ENCODE measurements at regions not wholly inside any gene's neighbourhood (a gene's known extent, or its start where the extent isn't known, plus 50 kb on each side); places are given as distances from the start of the nearest gene placed in this dataset.

- H3K36me3 ChIP-seq: no peaks in the 10 kb centered on the region
- ATAC-seq: no peak
- H3K27ac ChIP-seq: no peak overlapping the region
- TF ChIP-seq POLR2A (IDR thresholded peaks at IDR 0.05) (no peak), CTCF (IDR thresholded peaks at IDR 0.05) (no peak)
- no peak for DNase-seq
- no peaks in the 10 kb centered on the region for H3K4me1 ChIP-seq
- no peaks in the 10 kb centered on the region for H3K9me3 ChIP-seq
- H3K27me3 ChIP-seq: no peaks in the 10 kb centered on the region
- intact Hi-C loops (cut with DNase I): no loop called here
- WGBS (ENCODE audit: insufficient coverage, low coverage, low lambda C conversion rate, missing lambda C conversion rate): 51% methylated on average over 4 of the region's 4 CpGs
- H3K4me3 ChIP-seq: no peak overlapping the region
Measured at GRCh38 chr14:85263916-85264675, 265.8 kb upstream of the FLRT2 start.

- intact Hi-C loops (cut with DNase I): no loop called here
- TF ChIP-seq CTCF (IDR thresholded peaks at IDR 0.05) (no peak), POLR2A (IDR thresholded peaks at IDR 0.05) (no peak)
- DNase-seq (no peak), ATAC-seq (no peak)
- no peaks in the 10 kb centered on the region for H3K27me3 ChIP-seq
- H3K27ac ChIP-seq: no peak overlapping the region
- 51% methylated on average over 5 of the region's 5 CpGs for whole genome bisulfite sequencing (ENCODE audit: insufficient coverage, low coverage, low lambda C conversion rate, missing lambda C conversion rate)
- no peak overlapping the region for H3K4me3 ChIP-seq
- H3K36me3 ChIP-seq: no peaks in the 10 kb centered on the region
- H3K4me1 ChIP-seq: no peaks in the 10 kb centered on the region
- H3K9me3 ChIP-seq: no peaks in the 10 kb centered on the region
Measured at GRCh38 chr14:85273099-85273677, 256.8 kb upstream of the FLRT2 start.

GRCh38 chr14:85273952-85274351 is 256.0 kb upstream of the FLRT2 start:
- H3K4me1 ChIP-seq: no peaks in the 10 kb centered on the region
- TF ChIP-seq CTCF (IDR thresholded peaks at IDR 0.05): no peak
- ATAC-seq (no peak), DNase-seq (no peak)
- no peak overlapping the region for H3K4me3 ChIP-seq
- WGBS (ENCODE audit: insufficient coverage, low coverage, low lambda C conversion rate, missing lambda C conversion rate): 63% methylated on average over 1 of the region's 1 CpG
- no peak overlapping the region for H3K27ac ChIP-seq
- H3K36me3 ChIP-seq: no peaks in the 10 kb centered on the region
- intact Hi-C loops (cut with DNase I): no loop called here
- H3K27me3 ChIP-seq: no peaks in the 10 kb centered on the region
- H3K9me3 ChIP-seq: no peaks in the 10 kb centered on the region

- Histone ChIP-seq H3K27ac (no peak overlapping the region), H3K36me3 (no peaks in the 10 kb centered on the region), H3K4me1 (no peaks in the 10 kb centered on the region), H3K4me3 (no peak overlapping the region), H3K27me3 (no peaks in the 10 kb centered on the region), H3K9me3 (no peaks in the 10 kb centered on the region)
- intact Hi-C loops (cut with DNase I): no loop called here
- ATAC-seq (no peak), DNase-seq (no peak)
- TF ChIP-seq POLR2A (IDR thresholded peaks at IDR 0.05): no peak
- no peak for TF ChIP-seq CTCF (IDR thresholded peaks at IDR 0.05)
- WGBS (ENCODE audit: insufficient coverage, low coverage, low lambda C conversion rate, missing lambda C conversion rate): 53% methylated on average over 5 of the region's 5 CpGs
Measured at GRCh38 chr14:85276161-85276978, 253.6 kb upstream of the FLRT2 start.
